HG02870 (cell line): ENCODE measurements at regions not wholly inside any gene's neighbourhood (a gene's known extent, or its start where the extent isn't known, plus 50 kb on each side); places are given as distances from the start of the nearest gene placed in this dataset.
"Not testable (repeated sequence)": the region's sequence is repeated elsewhere in the genome, so short reads cannot be mapped to it uniquely, and the experiment has no call there.

Source experiments
- ATAC-seq: cut with Tn5 transposase; IDR thresholded peaks from one replicate; pipeline ENCODE4 v1.9.1; 2021; ENCODE audit warnings: mild to moderate bottlenecking, moderate library complexity; ENCODE audit not compliant: unreplicated experiment

DNA sequence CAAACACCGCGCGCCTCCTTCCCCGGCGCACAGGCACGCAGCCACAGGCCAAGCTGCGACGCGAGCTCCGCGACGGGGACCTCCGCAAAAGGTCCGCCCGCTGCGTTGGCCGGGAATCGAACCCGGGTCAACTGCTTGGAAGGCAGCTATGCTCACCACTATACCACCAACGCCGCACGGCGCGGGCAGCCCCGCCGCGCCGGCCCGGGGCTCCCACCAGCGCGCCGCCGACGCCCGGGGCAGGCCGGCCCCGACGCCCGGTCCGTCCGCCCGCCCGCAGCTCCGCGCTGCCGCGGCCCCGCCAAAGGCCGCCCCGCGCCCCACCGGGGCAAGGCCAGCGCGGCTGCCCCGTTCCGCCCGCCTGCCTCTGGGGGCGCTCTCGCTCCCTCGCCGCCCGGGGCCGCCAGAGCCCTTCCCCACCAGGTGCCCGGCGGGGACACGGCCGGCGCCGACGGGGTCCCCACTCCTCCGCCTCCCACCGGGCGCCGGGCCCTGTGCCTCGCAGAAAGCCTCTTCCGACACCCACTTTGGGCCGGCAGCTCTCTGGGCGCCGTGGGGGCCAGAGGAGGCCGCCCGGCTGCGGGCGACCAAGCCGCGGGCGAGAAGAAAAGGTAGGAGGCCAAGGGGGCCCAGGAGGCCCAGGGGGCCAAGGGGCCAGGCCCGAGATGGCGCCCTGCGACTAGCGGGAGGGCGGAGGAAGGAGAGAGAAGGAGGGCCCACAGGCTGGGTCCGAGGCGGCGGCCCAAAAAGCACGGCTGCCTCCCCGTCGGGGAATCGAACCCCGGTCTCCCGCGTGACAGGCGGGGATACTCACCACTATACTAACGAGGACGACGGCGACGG is 50.2 kb upstream of the FCGR2A start:
- ATAC-seq = peak; percentile 31

DNA sequence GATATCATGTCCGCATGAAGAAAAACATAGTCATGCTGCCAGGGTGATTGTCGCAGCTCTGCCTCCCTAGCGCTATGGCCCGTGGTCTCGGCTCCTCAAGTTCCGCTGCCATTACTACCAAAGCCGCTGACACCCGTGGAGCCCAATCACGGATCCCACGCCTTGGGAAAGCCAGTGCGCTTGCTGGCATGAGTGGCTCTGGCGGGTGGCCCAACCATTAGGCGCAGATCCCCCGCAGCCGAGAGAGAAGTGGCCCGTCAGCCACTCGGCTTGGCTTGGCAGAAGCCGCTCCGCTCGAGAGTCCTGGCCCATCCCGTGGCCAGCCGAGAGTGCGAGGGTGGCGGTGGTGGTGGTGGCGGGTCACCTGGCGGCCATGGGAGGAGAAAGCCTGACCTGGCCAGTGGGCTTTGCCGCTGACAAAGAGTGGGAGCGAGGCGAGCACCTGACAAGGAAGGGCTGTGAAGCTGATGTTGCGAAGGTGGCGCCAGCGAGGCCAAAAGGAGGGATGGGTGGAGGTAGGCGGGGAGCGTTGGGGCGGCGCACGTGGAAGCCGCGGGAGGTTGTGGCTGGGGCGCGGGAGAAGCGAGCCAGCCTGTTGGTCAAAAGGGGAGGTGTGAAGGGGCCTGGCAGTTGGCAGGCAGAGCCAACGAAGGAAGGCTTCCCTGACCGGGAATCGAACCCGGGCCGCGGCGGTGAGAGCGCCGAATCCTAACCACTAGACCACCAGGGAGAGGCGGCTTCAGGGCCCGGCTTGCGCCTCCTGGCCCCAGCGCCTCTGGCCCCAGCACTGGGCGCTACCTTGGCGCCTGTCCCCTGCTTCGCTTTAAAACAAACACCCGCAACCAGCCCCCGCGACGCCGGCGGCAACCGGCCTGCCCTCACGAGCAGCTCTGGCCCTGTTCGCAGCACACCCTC is 51.0 kb upstream of the FCGR2A start:
- ATAC-seq = peak; percentile 56

DNA sequence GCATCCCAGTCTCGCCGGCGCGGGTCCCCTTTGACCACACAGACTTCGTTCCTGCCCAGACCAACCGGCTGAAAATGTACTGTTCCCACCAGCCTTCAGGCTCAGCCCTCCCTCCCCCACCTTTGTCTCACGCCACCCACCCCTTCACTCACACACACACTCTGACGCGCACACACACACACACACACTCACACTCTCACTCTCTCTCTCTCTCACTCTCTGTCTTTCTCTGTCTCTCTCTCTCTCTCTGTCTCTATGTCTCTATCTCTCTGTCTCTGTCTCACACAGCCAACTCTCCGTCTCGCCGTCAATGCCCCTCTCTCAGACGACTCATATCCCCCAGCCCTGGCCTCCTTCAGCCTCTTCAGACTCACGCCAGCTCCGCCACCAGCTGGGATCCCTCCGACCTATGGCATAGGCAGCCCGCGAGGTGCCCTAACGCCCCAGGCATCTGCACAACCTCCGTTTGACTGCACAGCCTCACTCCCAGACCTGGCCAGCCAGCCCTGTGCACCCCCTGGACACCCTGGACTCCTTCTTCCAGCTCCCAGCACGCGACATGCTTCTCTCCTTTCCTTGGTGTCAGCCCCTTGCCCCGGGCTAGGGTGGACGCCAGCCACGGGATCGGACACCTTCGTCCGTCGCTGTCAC is 53.4 kb upstream of the FCGR2A start:
- ATAC-seq = not testable (repeated sequence)

DNA sequence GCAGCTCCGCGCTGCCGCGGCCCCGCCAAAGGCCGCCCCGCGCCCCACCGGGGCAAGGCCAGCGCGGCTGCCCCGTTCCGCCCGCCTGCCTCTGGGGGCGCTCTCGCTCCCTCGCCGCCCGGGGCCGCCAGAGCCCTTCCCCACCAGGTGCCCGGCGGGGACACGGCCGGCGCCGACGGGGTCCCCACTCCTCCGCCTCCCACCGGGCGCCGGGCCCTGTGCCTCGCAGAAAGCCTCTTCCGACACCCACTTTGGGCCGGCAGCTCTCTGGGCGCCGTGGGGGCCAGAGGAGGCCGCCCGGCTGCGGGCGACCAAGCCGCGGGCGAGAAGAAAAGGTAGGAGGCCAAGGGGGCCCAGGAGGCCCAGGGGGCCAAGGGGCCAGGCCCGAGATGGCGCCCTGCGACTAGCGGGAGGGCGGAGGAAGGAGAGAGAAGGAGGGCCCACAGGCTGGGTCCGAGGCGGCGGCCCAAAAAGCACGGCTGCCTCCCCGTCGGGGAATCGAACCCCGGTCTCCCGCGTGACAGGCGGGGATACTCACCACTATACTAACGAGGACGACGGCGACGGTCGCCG is 57.4 kb upstream of the FCGR2A start:
- ATAC-seq = peak; percentile 36

DNA sequence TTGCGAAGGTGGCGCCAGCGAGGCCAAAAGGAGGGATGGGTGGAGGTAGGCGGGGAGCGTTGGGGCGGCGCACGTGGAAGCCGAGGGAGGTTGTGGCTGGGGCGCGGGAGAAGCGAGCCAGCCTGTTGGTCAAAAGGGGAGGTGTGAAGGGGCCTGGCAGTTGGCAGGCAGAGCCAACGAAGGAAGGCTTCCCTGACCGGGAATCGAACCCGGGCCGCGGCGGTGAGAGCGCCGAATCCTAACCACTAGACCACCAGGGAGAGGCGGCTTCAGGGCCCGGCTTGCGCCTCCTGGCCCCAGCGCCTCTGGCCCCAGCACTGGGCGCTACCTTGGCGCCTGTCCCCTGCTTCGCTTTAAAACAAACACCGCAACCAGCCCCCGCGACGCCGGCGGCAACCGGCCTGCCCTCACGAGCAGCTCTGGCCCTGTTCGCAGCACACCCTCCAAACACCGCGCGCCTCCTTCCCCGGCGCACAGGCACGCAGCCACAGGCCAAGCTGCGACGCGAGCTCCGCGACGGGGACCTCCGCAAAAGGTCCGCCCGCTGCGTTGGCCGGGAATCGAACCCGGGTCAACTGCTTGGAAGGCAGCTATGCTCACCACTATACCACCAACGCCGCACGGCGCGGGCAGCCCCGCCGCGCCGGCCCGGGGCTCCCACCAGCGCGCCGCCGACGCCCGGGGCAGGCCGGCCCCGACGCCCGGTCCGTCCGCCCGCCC is 58.1 kb upstream of the FCGR2A start:
- ATAC-seq = peak; percentile 55

DNA sequence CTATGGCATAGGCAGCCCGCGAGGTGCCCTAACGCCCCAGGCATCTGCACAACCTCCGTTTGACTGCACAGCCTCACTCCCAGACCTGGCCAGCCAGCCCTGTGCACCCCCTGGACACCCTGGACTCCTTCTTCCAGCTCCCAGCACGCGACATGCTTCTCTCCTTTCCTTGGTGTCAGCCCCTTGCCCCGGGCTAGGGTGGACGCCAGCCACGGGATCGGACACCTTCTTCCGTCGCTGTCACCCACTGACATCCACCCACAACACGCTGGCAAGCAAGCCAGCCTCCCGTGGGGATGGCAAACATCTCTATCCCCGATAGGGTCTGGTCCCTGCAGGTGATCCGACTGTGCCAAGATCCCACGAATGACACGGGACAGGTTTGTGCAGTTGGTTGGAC is 60.5 kb upstream of the FCGR2A start:
- ATAC-seq = not testable (repeated sequence)

DNA sequence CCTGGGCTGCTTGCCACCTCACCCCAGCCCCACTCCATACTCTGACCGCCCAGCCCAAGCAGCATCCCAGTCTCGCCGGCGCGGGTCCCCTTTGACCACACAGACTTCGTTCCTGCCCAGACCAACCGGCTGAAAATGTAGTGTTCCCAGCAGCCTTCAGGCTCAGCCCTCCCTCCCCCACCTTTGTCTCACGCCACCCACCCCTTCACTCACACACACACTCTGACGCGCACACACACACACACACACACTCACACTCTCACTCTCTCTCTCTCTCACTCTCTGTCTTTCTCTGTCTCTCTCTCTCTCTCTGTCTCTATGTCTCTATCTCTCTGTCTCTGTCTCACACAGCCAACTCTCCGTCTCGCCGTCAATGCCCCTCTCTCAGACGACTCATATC is 61.0 kb upstream of the FCGR2A start:
- ATAC-seq = not testable (repeated sequence)

DNA sequence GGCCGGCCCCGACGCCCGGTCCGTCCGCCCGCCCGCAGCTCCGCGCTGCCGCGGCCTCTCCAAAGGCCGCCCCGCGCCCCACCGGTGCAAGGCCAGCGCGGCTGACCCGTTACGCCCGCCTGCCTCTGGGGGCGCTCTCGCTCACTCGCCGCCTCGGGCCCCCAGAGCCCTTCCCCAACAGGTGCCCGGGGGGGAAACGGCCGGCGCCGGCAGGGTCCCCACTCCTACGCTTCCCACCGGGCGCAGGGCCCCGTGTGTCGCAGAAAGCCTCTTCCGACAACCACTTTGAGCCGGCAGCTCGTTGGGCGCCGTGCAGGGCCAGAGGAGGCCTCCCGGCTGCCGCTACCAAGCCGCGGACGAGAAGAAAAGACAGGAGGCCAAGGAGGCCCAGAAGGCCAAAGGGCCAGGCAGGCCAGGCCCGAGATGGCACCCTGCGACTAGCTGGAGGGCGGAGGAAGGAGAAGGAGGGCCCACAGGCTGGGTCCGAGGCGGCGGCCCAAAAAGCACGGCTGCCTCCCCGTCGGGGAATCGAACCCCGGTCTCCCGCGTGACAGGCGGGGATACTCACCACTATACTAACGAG is 64.9 kb upstream of the FCGR2A start:
- peak; percentile 53 for ATAC-seq

DNA sequence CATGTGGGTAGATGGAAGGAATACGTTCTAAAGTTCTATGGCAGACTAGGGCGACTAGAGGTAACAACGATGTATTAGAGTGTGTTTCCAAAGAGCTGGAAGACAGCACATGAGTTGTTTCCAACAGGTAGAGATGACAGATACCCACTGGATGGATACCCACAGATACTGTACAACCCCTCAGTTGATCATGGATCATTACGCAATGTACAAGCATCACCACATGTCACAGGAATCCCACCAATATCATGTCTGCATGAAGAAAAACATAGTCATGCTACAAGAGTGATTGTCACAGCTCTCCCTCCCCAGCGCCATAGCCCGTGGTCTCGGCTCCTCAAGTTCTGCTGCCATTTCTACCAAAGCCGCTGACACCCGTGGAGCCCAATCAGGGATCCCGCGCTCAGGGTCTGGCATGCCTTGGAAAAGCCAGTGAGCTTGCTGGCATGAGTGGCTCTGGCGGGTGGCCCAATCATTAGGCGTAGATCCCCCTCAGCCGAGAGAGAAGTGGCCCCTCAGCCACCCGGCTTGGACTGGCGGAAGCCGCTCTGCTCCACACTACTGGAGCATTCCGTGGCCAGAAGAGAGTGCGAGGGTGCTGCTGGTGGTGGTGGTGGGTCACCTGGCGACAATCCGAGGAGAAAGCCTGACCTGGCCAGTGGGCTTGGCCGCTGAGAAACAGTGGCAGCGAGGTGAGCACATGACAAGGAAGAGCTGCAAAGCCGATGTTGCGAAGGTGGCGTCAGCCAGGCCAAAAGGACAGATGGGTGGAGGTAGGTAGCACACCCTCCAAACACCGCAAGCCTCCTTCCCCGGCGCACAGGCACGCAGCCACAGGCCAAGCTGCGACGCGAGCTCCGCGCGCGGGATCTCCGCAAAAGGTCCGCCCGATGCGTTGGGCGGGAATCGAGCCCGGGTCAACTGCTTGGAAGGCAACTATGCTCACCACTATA is 65.7 kb upstream of the FCGR2A start:
- ATAC-seq = no peak

DNA sequence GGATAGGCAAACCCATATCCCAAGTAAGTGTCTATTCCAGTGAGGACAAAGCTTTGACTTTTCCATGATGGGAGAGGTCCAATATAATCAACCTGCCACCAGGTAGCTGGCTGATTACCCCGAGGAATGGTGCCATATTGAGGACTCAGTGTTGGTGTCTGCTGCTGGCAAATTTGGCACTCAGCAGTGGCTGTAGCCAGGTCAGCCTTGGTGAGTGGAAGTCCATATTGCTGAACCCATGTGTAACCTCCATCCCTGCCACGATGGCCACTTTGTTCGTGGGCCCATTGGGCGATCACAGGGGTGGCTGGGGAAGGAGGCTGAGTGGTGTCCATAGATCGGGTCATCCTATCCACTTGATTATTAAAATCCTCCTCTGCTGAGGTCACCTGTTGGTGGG is 65.5 kb upstream of the CFAP126 start:
- not testable (repeated sequence) for ATAC-seq

DNA sequence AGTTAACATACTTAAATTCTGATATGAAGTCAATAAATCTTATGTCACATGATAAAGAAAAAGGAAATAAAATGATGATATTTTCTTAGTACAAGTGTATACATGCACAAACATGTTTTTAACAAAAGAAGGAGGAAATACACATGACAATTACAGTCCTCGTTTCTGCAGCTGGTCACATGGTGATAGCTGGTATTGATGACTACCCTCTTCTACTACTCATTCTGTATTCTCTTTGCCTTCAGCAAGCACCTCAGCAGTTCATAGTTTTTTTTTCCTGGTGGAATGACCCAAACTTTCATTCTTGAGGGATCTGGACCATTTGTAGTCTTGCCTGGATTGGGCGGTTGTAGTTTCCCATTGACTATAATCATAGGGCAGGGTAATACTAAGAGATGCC is 64.4 kb upstream of the CFAP126 start:
- no peak for ATAC-seq

DNA sequence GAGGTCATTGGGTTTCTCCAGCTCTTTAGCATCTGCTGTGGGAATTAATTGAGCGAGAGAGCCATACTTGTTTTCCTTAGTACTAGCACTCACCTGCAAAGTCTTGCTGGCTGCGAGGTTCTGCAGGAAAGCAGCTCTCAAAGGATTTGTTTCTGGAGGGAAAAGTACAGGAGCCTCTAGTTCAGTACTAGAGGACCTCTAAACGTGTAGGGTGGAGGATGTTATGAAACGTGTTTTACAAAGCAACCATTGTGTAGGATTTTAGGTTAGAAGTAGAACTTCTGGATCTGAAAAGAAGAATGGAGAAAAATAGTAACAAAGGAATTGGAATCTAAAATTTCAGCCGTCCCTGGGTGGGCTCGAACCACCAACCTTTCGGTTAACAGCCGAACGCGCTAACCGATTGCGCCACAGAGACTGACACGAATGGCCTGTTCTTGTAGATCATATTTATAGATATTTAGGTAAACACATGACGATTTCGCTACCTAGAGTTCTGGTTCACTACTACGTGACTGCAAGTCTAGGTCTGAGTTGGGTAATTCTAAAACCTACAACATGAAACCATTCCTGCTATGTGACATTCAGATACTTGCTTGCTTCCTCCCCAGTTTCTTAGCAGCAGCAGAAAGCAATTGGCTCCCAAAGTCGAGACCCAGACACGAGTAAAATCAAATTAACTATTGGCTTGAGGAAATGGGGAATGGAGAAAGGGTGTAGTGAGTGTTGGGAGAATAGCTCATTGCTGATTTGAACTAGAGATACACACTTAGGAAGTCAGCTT is 60.2 kb upstream of the CFAP126 start:
- no peak for ATAC-seq

DNA sequence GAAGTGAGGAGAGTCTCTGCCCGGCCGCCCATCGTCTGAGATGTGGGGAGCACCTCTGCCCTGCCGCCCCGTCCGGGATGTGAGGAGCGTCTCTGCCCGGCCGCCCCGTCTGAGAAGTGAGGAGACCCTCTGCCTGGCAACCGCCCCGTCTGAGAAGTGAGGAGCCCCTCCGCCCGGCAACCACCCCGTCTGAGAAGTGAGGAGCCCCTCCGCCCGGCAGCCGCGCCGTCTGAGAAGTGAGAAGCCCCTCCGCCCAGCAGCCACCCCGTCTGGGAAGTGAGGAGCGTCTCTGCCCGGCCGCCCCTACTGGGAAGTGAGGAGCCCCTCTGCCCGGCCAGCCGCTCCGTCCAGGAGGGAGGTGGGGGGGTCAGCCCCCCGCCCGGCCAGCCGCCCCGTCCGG is 55.2 kb upstream of the CFAP126 start:
- not testable (repeated sequence) for ATAC-seq

DNA sequence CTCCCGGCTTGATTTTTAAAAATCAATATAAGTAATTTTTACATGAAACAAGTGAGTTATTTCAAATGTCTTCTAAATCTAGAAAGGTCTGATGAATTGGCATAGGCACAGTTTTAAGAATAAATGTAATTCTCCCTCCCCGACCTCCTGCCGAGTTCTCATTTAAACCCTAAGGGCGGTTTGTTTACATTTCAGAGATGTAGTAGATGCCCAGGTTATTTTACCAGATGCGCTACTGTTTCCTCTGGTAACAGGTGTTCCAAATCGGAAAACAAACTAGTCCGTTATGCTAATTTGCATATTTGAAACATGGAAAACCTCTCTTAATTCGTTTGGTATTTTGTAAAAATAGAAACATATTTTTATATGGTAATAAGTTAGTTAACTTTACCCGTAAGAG is 53.8 kb upstream of the CFAP126 start:
- ATAC-seq = no peak

DNA sequence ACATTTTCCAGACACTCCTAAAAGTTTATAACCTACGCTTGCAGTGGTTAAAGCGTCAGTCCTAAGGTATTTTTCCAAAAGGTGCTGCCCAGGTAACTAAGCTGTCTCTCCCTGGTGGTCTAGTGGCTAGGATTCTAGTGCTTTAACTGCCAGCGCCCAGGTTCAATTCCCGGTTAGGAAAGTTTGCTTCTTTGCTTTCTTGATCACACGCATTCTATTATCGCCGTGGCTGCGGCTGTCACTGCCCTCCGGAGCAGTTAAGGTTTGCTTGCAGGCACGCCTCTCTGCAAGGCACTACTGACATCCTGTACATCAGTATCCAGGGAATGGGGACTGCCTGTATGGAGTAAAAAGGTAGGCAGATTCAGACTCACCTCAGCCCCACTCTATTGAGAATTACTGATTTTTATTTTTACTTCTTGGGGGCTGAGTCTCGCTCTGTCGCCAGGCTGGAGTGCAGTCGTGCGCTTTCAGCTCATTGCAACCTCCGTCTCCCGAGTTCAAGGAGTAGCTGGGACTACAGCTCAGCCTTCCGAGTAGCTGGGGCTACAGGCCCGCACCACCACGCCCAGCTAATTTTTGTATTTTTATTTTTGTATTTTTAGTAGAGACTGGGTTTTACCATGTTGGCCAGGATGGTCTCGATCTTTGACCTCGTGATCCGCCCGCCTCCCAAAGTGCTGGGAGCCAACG is 53.2 kb upstream of the CFAP126 start:
- ATAC-seq = no peak

DNA sequence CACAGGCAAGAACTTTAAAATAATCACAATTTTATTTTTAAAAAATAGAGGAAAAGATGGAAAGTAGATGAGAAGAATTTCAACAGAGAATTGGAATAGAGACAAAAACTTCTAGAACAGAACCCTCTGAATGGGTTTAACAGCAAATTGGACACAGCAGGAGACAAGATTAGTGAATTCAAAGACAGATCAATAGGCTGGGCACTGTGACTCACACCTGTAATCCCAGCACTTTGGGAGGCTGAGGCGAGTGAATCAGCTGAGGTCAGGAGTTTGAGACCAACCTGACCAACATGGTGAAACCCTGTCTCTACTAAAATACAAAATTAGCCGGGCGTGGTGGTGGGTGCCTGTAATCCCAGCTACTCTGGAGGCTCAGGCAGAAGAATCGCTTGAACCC is 49.9 kb upstream of the CFAP126 start:
- not testable (repeated sequence) for ATAC-seq
